ENCODE measurements at regions not wholly inside any gene's neighbourhood (a gene's known extent, or its start where the extent isn't known, plus 50 kb on each side); places are given as distances from the start of the nearest gene placed in this dataset.
"Not testable (repeated sequence)": the region's sequence is repeated elsewhere in the genome, so short reads cannot be mapped to it uniquely, and the experiment has no call there.

DNA sequence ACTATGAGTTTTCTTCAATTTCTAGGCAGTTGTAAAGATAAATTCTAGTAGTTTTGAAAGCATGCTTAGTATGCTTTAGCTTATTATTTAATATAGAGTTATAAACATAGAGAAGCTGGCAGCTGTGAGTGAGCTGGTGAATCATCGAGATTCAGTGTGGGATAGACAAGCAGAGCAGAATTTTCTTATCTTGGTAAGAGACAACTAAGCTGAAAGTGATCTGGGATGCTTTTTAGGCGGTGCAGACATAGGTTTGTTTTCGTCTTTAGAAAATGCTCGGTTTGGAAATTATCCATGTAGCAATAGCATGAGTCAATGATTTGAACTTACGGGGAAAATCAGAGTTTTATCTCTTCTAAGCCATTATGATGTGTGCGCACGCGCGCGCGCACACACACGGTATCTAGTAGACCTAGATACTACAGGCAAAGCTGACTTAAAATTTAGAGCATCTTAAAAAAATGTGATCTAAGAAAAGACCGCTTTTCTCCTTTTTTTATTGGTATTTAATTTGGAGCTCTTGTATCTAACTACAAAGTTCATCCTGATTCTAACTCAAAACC lies 128.3 kb upstream of the MAP3K7 start:
- DNase-seq, result no peak

GRCh38 chr6:90714319-90714718 lies 127.4 kb upstream of the MAP3K7 start:
- DNase-seq, result no peak

DNA sequence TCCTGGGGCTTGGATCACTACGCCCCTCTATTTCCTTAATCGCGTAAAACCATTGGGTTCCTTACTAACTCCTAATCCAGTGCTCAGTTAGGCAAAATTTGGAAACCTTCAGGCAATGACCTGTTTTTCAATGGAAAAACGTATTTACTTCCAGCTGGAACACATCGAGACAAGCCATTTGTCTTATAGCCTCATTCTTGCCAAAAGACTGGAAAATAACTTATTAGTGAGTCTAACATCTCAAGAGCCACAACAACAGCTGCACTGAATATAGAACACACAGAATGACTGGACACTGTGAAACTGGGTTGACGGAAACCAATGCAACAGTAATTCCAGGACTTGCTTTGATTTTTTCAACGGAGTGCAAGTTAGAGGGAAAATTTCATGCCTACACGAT lies 125.2 kb upstream of the MAP3K7 start:
- no peak for DNase-seq

DNA sequence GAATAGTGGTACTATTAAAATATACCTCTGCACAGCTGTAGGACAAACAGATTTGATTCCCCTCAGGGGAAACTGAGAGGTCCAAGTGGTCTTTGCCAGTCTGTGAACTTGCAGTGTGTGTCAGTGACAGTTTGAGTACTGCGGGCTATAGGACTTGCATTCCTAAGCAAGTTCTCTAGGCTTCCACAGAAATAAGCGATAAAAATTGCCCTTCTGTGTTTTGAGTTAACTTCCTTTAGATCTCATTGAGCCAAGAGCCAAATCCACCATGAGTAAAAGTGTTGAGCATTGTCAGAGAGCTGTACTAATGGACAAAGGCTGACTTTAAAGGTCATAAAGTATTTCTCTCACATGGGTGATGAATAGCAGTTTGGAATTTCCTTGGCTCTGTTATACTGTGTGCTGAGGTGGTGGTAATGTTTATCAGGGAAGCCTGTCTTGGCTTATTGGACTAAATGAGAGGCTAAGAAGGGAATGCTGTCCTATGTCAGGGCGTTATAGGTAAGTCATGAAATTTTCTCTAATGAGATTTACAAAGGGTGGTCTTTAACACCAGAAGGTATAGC lies 122.6 kb upstream of the MAP3K7 start:
- no peak for DNase-seq

DNA sequence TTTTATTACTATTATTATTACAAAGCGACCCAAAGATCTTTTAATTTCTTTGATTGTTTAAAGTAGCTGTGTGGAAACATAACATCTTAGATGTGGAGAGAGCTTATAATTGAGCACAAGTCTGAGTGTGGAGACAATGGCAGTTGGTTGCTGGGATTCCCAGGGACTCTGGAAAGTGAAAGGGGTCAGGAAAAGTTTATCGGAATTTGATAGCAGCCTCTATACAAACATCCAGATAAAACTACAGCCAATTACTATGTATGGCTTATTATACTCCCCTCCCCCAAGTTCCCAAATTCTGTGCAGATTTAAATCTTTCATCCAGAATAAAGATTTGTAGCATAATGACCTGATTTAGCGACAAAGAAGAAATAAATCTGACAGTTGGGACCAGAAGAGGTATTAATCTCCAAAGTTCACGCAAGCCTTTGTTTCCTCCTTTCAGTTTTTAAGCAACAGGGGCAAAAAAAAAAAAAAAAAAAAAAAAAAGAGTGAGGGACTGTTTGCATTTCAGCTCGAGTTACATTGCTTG lies 121.4 kb upstream of the MAP3K7 start:
- no peak for DNase-seq

DNA sequence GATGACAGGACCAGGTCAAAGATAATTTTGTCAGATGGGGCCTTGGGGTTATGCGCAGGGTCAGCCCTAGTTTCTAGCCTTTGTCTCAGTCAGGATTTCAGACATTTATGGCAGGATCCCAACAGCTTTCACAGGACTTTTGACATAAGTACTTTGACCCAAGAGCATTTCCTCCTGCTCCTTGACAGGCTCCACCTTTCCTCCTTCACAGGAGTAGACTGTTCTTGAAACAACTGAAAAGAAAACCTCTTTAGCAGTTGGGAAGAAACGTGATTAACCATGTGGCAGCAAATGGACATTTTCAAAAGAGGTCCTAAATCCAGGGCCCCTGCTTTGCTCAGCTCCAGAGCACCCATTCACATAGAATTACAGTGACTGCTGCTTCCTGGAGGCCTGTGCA lies 120.4 kb upstream of the MAP3K7 start:
- DNase-seq, result no peak

DNA sequence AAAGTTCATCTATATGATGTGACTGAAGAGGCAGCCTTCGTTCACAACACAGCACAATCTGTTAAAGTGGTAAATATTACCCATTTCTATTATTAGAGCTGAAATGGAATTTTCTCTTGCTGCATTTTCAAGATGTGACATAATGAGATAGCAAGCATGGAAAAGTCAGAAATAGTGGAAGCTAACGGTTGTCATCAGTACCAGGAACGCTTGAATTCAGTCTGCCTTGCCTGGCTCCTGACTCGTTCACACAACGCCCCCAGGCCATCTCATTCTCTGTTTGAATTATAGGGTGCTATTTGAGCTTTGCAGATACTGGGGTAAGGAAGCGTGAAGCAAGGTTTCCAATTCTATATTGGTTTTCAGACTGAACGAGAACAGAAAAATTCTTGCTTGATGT lies 116.5 kb upstream of the MAP3K7 start:
- no peak for DNase-seq

- DNase-seq, result no peak
Measured at GRCh38 chr6:90701926-90702325, 115.1 kb upstream of the MAP3K7 start.

- no peak for DNase-seq
Measured at GRCh38 chr6:90701146-90701781, 114.4 kb upstream of the MAP3K7 start.

DNA sequence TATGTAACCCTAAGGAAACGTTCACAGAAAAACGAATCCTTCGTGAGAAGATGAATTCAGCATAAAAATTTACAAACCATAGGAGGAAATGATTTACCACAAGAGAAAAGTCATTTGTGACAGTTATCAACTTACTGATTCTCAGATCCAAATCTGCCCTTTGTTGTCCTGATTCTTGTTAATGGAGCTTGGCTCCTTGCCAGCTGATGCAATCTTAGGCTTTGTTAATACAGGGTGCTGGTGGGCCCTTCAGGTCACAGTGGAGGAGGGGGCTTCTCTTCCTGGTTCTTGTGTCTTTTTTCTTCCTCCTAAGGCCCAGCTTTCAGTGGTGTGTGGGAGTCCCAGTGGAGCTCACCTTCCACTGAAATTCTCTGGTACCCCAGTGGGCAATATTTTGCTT lies 108.4 kb upstream of the MAP3K7 start:
- no peak for DNase-seq

- no peak for DNase-seq
Measured at GRCh38 chr6:90694802-90695201, 107.9 kb upstream of the MAP3K7 start.

DNA sequence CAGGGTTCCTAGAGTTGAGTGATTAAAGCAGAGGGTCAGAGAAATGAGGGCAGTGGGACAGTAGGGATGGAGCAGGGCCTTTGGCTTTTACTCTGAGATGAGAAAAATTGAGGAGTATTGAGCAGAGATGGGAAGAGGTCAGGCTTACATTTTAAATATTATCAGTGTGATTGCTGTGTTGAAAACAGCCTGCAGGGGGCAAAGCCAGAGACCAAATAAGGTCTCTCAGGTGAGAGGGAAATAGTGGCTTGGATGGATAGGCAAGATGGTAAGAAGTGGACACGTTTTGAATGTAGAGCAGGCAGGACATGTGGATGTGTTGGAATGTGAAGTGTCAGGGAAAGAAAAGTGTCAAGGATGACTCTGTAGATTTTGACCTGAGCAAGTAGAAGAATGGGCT lies 105.0 kb upstream of the MAP3K7 start:
- DNase-seq, result no peak

- no peak for DNase-seq
Measured at GRCh38 chr6:90689172-90689571, 102.3 kb upstream of the MAP3K7 start.

DNA sequence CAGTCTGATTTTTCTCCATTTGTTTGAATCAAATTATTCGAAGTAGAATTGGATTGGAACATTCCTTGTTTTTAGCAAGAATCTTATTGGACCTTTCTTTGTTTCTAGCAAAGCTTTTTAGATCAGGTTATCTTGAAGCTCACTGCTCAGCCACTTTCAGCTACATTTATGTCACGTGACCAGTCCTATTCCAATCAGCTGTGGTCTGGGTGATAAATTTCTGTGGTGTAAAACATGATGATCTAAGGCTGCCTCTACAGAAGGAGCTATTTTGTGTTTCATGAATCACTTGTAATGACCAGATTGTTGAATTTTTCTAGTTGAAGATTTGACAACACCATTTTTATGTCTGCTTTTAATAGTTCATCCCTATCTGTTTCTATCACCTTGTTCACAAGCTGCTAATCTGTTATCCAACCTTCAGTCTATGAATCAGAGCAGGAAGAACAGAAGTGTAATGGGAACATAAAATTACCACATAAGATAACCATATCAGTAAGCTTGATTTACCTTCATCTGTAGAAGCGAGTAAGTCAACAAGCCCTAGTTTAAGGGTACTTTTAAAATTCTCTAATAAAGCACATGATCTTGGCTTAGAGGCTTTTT lies 101.0 kb upstream of the MAP3K7 start:
- DNase-seq, result no peak

- DNase-seq, result no peak
Measured at GRCh38 chr6:90681863-90682262, 95.0 kb upstream of the MAP3K7 start.

DNA sequence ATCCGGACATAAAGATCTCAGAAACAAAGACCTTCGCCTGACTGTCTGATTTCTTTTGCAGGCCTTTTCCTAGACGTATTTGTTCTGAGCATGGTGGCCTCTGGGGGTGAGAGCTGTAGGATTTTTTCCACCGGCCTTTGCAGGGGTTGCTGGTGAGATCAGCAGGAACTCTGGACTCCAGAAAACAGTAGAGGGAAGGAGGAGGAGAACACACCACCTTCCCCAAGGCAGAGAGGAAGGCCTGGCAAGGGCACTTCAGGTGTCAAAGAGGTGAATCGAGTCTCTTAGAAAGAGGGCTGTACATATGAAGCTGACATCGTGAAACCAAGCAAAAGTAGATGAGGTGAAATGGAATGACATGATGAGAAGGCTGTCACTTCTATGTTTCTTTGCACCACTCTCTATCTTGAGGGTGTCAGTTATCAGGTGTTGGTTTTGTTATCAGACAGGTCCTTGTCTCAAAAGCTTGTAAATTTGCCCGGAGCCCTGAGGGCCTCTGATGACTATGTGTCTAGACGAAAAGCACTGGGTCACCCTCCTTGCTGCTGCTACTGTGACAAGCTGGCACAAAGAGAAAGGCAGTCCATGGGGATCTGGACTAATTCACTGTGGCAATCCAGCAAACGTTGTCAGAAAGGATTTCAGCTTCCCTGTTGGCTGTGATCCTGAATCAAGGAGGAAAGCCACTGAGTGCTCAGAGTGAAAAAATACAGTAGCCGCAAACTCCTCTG lies 91.3 kb upstream of the MAP3K7 start:
- no peak for DNase-seq

- no peak for DNase-seq
Measured at GRCh38 chr6:90677440-90677839, 90.6 kb upstream of the MAP3K7 start.

GRCh38 chr6:90676516-90677300 lies 89.8 kb upstream of the MAP3K7 start:
- no peak for DNase-seq

GRCh38 chr6:90675107-90675506 lies 88.2 kb upstream of the MAP3K7 start:
- not testable (repeated sequence) for DNase-seq

DNA sequence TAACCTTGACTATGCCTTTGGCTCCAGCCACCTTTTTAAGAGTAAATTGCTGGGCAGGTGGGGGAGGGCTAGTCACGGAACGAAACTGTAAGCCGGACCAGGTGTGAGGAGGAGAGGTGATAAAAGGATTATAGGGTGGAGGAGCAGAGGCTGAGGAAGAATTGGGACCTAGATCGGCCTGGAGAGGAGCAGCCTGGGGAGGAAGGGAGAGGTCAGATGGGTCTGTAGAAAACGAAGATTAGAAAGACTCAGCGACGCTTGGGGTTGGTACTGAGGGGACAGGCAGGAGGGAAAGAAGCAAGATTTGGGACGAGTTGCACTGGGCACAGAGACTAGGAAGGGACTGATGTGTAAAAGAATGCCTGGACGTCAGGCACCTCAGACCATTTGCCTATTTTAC lies 87.2 kb upstream of the MAP3K7 start:
- DNase-seq, result not testable (repeated sequence)

DNA sequence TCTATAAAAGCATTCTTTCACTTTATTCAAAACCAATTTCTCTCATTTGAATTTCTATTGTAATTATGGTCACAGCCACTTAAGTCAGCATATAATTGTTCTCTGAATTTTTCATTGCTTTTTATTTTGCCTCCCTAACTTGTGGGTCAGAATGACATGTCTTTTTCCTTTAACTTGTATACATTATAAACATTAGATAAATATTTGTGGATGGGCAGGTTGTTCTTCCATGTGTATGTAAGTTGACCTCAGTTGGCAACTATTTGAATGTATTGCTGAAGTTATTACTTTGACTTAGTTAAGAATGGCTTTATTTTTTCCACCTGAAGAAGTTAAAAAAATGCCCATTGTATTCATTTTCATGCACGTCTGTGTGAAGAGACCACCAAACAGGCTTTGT lies 83.0 kb upstream of the MAP3K7 start:
- no peak for DNase-seq

GRCh38 chr6:90669420-90669819 lies 82.5 kb upstream of the MAP3K7 start:
- no peak for DNase-seq

GRCh38 chr6:90668141-90668540 lies 81.3 kb upstream of the MAP3K7 start:
- no peak for DNase-seq
